ENCODE measurements at regions not wholly inside any gene's neighbourhood (a gene's known extent, or its start where the extent isn't known, plus 50 kb on each side); places are given as distances from the start of the nearest gene placed in this dataset.

DNA sequence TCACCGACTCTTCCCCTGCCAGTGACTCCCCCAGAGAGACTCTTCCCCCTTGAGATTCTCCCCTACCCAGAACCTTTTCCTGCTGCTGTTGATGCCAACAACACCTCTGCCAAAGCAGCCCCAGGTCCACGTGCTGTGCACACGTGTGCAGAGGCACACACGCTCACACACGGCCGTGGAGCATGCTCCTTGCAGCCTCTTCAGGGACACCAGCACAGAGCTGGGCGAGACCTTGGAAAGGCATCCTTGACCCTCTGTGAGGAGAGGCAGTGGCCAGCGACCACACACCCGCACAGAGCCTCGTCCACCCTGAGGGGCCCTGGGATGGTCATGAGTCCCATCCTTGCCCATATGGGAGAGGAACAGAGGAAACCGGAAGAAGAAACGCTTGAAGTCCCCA lies 181.9 kb downstream of the RBFOX3 start:
- BruUV-seq (replicated peaks): no TSS peak
- Histone ChIP-seq H3K27me3 (ENCODE audit: control insufficient read depth, insufficient read depth, low read length) (peaks cover 8% of the 10 kb centered on the region; the same call in 1 of the 2 replicates), H3K4me1 (ENCODE audit: control insufficient read depth, insufficient read depth, low read length) (no peaks in the 10 kb centered on the region), H3K4me3 (ENCODE audit: low read depth in 2 of 2, low read length in 2 of 2) (no peak overlapping the region), H3K9me3 (ENCODE audit: control insufficient read depth, insufficient read depth, low read depth, low read length) (no peaks in the 10 kb centered on the region), H3K27ac (ENCODE audit: low read length) (no peak overlapping the region), H3K36me3 (ENCODE audit: control insufficient read depth, insufficient read depth, low read length) (no peaks in the 10 kb centered on the region)
- TF ChIP-seq, protein P1, sequence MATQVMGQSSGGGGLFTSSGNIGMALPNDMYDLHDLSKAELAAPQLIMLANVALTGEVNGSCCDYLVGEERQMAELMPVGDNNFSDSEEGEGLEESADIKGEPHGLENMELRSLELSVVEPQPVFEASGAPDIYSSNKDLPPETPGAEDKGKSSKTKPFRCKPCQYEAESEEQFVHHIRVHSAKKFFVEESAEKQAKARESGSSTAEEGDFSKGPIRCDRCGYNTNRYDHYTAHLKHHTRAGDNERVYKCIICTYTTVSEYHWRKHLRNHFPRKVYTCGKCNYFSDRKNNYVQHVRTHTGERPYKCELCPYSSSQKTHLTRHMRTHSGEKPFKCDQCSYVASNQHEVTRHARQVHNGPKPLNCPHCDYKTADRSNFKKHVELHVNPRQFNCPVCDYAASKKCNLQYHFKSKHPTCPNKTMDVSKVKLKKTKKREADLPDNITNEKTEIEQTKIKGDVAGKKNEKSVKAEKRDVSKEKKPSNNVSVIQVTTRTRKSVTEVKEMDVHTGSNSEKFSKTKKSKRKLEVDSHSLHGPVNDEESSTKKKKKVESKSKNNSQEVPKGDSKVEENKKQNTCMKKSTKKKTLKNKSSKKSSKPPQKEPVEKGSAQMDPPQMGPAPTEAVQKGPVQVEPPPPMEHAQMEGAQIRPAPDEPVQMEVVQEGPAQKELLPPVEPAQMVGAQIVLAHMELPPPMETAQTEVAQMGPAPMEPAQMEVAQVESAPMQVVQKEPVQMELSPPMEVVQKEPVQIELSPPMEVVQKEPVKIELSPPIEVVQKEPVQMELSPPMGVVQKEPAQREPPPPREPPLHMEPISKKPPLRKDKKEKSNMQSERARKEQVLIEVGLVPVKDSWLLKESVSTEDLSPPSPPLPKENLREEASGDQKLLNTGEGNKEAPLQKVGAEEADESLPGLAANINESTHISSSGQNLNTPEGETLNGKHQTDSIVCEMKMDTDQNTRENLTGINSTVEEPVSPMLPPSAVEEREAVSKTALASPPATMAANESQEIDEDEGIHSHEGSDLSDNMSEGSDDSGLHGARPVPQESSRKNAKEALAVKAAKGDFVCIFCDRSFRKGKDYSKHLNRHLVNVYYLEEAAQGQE (IDR thresholded peaks at IDR 0.05; ENCODE audit: insufficient read depth in 1 of 2, low read depth in 2 of 2, low read length in 1 of 2): no peak
- TF ChIP-seq SIN3A (IDR thresholded peaks at IDR 0.05; ENCODE audit: borderline replicate concordance, insufficient read depth, low read depth, low read length) (no peak), TCF7L2 (IDR thresholded peaks at IDR 0.05; ENCODE audit: low read depth, low read length) (no peak), POLR2AphosphoS5 (IDR thresholded peaks at IDR 0.05; ENCODE audit: low read depth, low read length) (no peak)
- TF ChIP-seq, protein P2, sequence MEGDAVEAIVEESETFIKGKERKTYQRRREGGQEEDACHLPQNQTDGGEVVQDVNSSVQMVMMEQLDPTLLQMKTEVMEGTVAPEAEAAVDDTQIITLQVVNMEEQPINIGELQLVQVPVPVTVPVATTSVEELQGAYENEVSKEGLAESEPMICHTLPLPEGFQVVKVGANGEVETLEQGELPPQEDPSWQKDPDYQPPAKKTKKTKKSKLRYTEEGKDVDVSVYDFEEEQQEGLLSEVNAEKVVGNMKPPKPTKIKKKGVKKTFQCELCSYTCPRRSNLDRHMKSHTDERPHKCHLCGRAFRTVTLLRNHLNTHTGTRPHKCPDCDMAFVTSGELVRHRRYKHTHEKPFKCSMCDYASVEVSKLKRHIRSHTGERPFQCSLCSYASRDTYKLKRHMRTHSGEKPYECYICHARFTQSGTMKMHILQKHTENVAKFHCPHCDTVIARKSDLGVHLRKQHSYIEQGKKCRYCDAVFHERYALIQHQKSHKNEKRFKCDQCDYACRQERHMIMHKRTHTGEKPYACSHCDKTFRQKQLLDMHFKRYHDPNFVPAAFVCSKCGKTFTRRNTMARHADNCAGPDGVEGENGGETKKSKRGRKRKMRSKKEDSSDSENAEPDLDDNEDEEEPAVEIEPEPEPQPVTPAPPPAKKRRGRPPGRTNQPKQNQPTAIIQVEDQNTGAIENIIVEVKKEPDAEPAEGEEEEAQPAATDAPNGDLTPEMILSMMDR (IDR thresholded peaks at IDR 0.05): no peak
- DNase-seq (ENCODE audit: low read depth, low spot score): no peak
- intact Hi-C loops (cut with micrococcal nuclease; ENCODE audit: unreplicated experiment): no loop called here
- CTCF ChIA-PET: interaction anchor here (0.5 kb wide), 1 partner anchor 43 kb away, joined by 8 read pairs; no protein-coding TSS in a partner anchor
- POLR2A ChIA-PET: no interaction called here
- ATAC-seq: 0 out of 2 replicates have a peak, but pooled peaks have one; percentile 32
- in situ Hi-C loops (cut with HindIII; ENCODE audit: low pct_unique_long_range_greater_than_20kb, low sequenced_read_pairs): loop anchor here (25.0 kb wide), 1 partner anchor 233 kb away; no protein-coding TSS in a partner anchor

DNA sequence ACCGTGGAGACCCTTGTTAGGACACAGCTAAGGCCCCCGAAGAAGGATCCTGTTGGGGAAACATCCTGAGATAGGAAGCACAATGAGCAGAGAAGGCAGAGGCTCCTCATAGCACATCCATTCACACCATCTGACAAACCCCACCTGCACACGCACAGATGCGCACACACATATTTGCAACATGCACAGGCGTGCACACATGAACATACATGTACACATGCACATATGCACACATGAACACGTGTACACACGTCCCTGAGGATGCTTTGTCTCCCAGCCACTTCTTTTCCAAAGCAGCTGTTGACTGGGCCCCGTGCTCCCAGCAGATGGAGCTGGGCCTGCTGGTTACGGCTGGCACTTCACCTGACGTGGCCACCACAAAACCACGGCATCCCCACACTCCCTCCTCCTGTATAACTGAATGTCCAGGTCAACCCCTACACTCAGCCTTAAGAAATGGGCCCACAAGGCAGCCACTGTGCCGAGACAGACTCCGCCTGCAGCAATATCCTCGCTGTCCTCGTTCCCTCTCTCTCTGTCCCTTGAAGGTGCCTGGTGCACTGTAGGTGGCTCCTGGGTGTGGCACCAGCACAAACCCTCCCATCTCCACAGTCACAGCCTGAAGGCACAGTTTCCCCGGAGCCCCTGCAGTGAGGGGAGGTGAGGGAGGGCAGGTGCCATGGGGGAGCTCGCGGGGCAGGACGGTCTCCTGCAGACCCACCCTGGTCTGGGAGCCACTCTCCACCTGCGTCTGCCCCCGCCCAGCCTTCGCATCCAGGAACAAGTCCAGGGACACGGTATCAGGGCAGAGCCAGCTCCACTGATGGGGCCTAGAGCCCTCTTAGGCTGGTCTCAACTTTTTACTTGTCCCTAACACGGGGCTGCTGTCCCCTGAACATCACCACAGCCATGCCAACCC lies 183.0 kb downstream of the RBFOX3 start:
- 0 out of 2 replicates have a peak, but pooled peaks have one; percentile 52 for ATAC-seq
- CTCF ChIA-PET: interaction anchor here (0.6 to 0.8 kb wide), 2 partner anchors 185 to 281 kb away, joined by 3 to 5 read pairs; no protein-coding TSS in a partner anchor

More for the DNA sequence above, 183.0 kb downstream of the RBFOX3 start:
- Histone ChIP-seq H3K36me3 (ENCODE audit: control insufficient read depth, insufficient read depth, low read length) (no peaks in the 10 kb centered on the region), H3K4me1 (ENCODE audit: control insufficient read depth, insufficient read depth, low read length) (no peaks in the 10 kb centered on the region), H3K27me3 (ENCODE audit: control insufficient read depth, insufficient read depth, low read length) (peaks cover 6% of the 10 kb centered on the region; the same call in 1 of the 2 replicates), H3K9me3 (ENCODE audit: control insufficient read depth, insufficient read depth, low read depth, low read length) (no peaks in the 10 kb centered on the region), H3K27ac (ENCODE audit: low read length) (no peak overlapping the region), H3K4me3 (ENCODE audit: low read depth in 2 of 2, low read length in 2 of 2) (no peak overlapping the region)
- no TSS peak for BruUV-seq (replicated peaks)
- POLR2A ChIA-PET: no interaction called here
- TF ChIP-seq, protein P2 (IDR thresholded peaks at IDR 0.05): no peak
- TF ChIP-seq SIN3A (IDR thresholded peaks at IDR 0.05; ENCODE audit: borderline replicate concordance, insufficient read depth, low read depth, low read length) (no peak), POLR2AphosphoS5 (IDR thresholded peaks at IDR 0.05; ENCODE audit: low read depth, low read length) (no peak), TCF7L2 (IDR thresholded peaks at IDR 0.05; ENCODE audit: low read depth, low read length) (no peak)
- TF ChIP-seq, protein P1 (IDR thresholded peaks at IDR 0.05; ENCODE audit: insufficient read depth in 1 of 2, low read depth in 2 of 2, low read length in 1 of 2): no peak
- DNase-seq (ENCODE audit: low read depth, low spot score): no peak
- intact Hi-C loops (cut with micrococcal nuclease; ENCODE audit: unreplicated experiment) (no loop called here), in situ Hi-C loops (cut with HindIII; ENCODE audit: low pct_unique_long_range_greater_than_20kb, low sequenced_read_pairs) (loop anchor here (25.0 kb wide), 1 partner anchor 234 kb away; no protein-coding TSS in a partner anchor)
